Panc1 (cell line): ENCODE measurements at regions not wholly inside any gene's neighbourhood (a gene's known extent, or its start where the extent isn't known, plus 50 kb on each side); places are given as distances from the start of the nearest gene placed in this dataset.
"Not testable (repeated sequence)": the region's sequence is repeated elsewhere in the genome, so short reads cannot be mapped to it uniquely, and the experiment has no call there.

ENCODE experiments used
- ATAC-seq: fragments of 200-7000 bp; cut with Tn5 transposase; 2 replicates; pipeline ENCODE4 v1.9.1; 2020; ENCODE audit warnings: mild to moderate bottlenecking, moderate library complexity
- BruUV-seq: library from RNA; stranded (reverse); fragments of 400-500 nt; replicated peaks from 2 replicates; lab custom pipeline; 2021; lab: Mats Ljungman, UMichigan
- CTCF ChIA-PET: fragments of 300-600 bp; sonication (Branson Sonifier 250); formaldehyde crosslinking; loops from one replicate; lab custom pipeline; 2022; ENCODE audit warnings: antibody characterized with exemption; lab: Charles Lee
- POLR2A ChIA-PET: fragments of 300-600 bp; sonication (Branson Sonifier 250); formaldehyde crosslinking; loops from one replicate; lab custom pipeline; 2022; ENCODE audit warnings: antibody characterized with exemption; lab: Charles Lee
- DNase-seq: peaks from one replicate; pipeline ENCODE4 v3.0.0-alpha.2; 2010; ENCODE audit warnings: low read depth, low spot score
- H3K27ac ChIP-seq: 2 replicates; pipeline ENCODE4 v1.5.1; 2011; ENCODE audit warnings: mild to moderate bottlenecking, low read length, inconsistent platforms
- H3K27me3 ChIP-seq: fragments of 200-500 bp; sonication (Bioruptor generic); 2 replicates; pipeline ENCODE4 v1.6.0; 2014; ENCODE audit warnings: low read length, inconsistent platforms; ENCODE audit not compliant: control insufficient read depth, insufficient read depth
- H3K36me3 ChIP-seq: fragments of 200-500 bp; sonication (Bioruptor generic); 2 replicates; pipeline ENCODE4 v1.5.1; 2014; ENCODE audit warnings: inconsistent platforms, mild to moderate bottlenecking, low read length, moderate library complexity; ENCODE audit not compliant: control insufficient read depth, insufficient read depth
- H3K4me1 ChIP-seq: 2 replicates; pipeline ENCODE4 v1.5.1; 2011; ENCODE audit warnings: inconsistent platforms, mild to moderate bottlenecking, low read length, moderate library complexity; ENCODE audit not compliant: control insufficient read depth, insufficient read depth
- H3K4me3 ChIP-seq, 2 experiments: 2 replicates each; pipeline ENCODE4 v1.5.1; 2011 to 2012; ENCODE audit warnings: low read depth in 2 of 2, low read length in 2 of 2, mild to moderate bottlenecking in 2 of 2, inconsistent platforms in 1 of 2, moderate library complexity in 1 of 2
- H3K9me3 ChIP-seq: fragments of 200-500 bp; sonication (Bioruptor generic); 2 replicates; pipeline ENCODE4 v1.5.1; 2014; ENCODE audit warnings: low read depth, mild to moderate bottlenecking, inconsistent platforms, low read length, moderate library complexity; ENCODE audit not compliant: control insufficient read depth, insufficient read depth
- CTCF ChIP-seq: fragments of 450-650 bp; IDR thresholded peaks from 2 replicates; pipeline ENCODE4 v1.5.1; 2017; ENCODE audit warnings: mild to moderate bottlenecking
- POLR2AphosphoS5 ChIP-seq: IDR thresholded peaks from 2 replicates; pipeline ENCODE4 v1.6.1; 2012; ENCODE audit warnings: mild to moderate bottlenecking, low read depth, low read length, moderate library complexity
- SIN3A ChIP-seq: IDR thresholded peaks from 2 replicates; pipeline ENCODE4 v1.6.1; 2012; ENCODE audit warnings: low read depth, mild to moderate bottlenecking, low read length, moderate library complexity, borderline replicate concordance; ENCODE audit not compliant: insufficient read depth
- TCF7L2 ChIP-seq: IDR thresholded peaks from 2 replicates; pipeline ENCODE4 v1.6.1; 2011; ENCODE audit warnings: mild to moderate bottlenecking, low read depth, low read length, inconsistent platforms
- in situ Hi-C: cut with HindIII; loops from 2 replicates; pipeline ENCODE4 v1.10.0; 2016; ENCODE audit warnings: low sequenced_read_pairs, low pct_unique_long_range_greater_than_20kb
- intact Hi-C: fragments of 100-400 bp; cut with micrococcal nuclease; formaldehyde crosslinking; loops from one replicate; pipeline ENCODE4 v1.10.0; 2022; ENCODE audit not compliant: unreplicated experiment
- TF ChIP-seq, protein P1 (sequence below), 2 experiments: IDR thresholded peaks; 2 replicates each; pipeline ENCODE4 v1.6.1; 2011 to 2012; ENCODE audit warnings: low read depth in 2 of 2, control low read depth in 1 of 2, low read length in 1 of 2, mild to moderate bottlenecking in 1 of 2, moderate library complexity in 1 of 2; ENCODE audit not compliant: insufficient read depth in 1 of 2

- H3K4me1 ChIP-seq, intact Hi-C loops, CTCF ChIA-PET, H3K9me3 ChIP-seq, H3K4me3 ChIP-seq, in situ Hi-C loops, POLR2A ChIA-PET, H3K27me3 ChIP-seq, DNase-seq, H3K27ac ChIP-seq, BruUV-seq, H3K36me3 ChIP-seq, ATAC-seq: not testable (repeated sequence)
These were observed 120.5 kb upstream of the PKP2 start for GRCh38 chr12:33017029-33017428.

GRCh38 chr12:33012226-33012625 is 115.6 kb upstream of the PKP2 start:
- no TSS peak for BruUV-seq
- POLR2A ChIA-PET: no interaction called here
- H3K27me3 ChIP-seq: no peaks in the 10 kb centered on the region
- no peaks in the 10 kb centered on the region for H3K36me3 ChIP-seq
- TF ChIP-seq CTCF (no peak), TCF7L2 (no peak), POLR2AphosphoS5 (no peak), SIN3A (no peak)
- TF ChIP-seq, protein P1, sequence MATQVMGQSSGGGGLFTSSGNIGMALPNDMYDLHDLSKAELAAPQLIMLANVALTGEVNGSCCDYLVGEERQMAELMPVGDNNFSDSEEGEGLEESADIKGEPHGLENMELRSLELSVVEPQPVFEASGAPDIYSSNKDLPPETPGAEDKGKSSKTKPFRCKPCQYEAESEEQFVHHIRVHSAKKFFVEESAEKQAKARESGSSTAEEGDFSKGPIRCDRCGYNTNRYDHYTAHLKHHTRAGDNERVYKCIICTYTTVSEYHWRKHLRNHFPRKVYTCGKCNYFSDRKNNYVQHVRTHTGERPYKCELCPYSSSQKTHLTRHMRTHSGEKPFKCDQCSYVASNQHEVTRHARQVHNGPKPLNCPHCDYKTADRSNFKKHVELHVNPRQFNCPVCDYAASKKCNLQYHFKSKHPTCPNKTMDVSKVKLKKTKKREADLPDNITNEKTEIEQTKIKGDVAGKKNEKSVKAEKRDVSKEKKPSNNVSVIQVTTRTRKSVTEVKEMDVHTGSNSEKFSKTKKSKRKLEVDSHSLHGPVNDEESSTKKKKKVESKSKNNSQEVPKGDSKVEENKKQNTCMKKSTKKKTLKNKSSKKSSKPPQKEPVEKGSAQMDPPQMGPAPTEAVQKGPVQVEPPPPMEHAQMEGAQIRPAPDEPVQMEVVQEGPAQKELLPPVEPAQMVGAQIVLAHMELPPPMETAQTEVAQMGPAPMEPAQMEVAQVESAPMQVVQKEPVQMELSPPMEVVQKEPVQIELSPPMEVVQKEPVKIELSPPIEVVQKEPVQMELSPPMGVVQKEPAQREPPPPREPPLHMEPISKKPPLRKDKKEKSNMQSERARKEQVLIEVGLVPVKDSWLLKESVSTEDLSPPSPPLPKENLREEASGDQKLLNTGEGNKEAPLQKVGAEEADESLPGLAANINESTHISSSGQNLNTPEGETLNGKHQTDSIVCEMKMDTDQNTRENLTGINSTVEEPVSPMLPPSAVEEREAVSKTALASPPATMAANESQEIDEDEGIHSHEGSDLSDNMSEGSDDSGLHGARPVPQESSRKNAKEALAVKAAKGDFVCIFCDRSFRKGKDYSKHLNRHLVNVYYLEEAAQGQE (IDR thresholded peaks at IDR 0.05; ENCODE audit: insufficient read depth in 1 of 2, low read depth in 2 of 2, low read length in 1 of 2): no peak
- no peak overlapping the region for H3K27ac ChIP-seq
- H3K4me3 ChIP-seq: no peak overlapping the region
- H3K9me3 ChIP-seq: no peaks in the 10 kb centered on the region
- intact Hi-C loops (no loop called here), in situ Hi-C loops (no loop called here)
- CTCF ChIA-PET: no interaction called here
- DNase-seq (no peak), ATAC-seq (no peak)
- no peaks in the 10 kb centered on the region for H3K4me1 ChIP-seq

GRCh38 chr12:33006106-33006505 is 109.5 kb upstream of the PKP2 start:
- TF ChIP-seq, protein P1 (IDR thresholded peaks at IDR 0.05; ENCODE audit: insufficient read depth in 1 of 2, low read depth in 2 of 2, low read length in 1 of 2): no peak
- TF ChIP-seq SIN3A (no peak), POLR2AphosphoS5 (no peak), CTCF (no peak), TCF7L2 (no peak)
- Histone ChIP-seq H3K27ac (no peak overlapping the region), H3K4me3 (no peak overlapping the region), H3K9me3 (no peaks in the 10 kb centered on the region), H3K36me3 (no peaks in the 10 kb centered on the region), H3K27me3 (no peaks in the 10 kb centered on the region), H3K4me1 (no peaks in the 10 kb centered on the region)
- BruUV-seq: no TSS peak
- in situ Hi-C loops (no loop called here), intact Hi-C loops (no loop called here)
- no peak for DNase-seq
- no peak for ATAC-seq
- ChIA-PET CTCF (no interaction called here), POLR2A (no interaction called here)
